Colon (tissue), 2 donors: ENCODE measurements at regions not wholly inside any gene's neighbourhood (a gene's known extent, or its start where the extent isn't known, plus 50 kb on each side); places are given as distances from the start of the nearest gene placed in this dataset.
"Not testable (repeated sequence)": the region's sequence is repeated elsewhere in the genome, so short reads cannot be mapped to it uniquely, and the experiment has no call there.

Experiments
- FAIRE-seq: peaks from 2 replicates; lab custom pipeline; 2012; peaks lifted over from hg19 to GRCh38; lab: Jason Lieb, UNC
- donor health status: control.
- donor health status: control.

- no peak for FAIRE-seq
Observed at GRCh38 chr13:79870766-79871165, 389.8 kb downstream of the NDFIP2 start.

GRCh38 chr13:79870123-79870522, 389.2 kb downstream of the NDFIP2 start:
- no peak for FAIRE-seq

- no peak for FAIRE-seq
Observed at GRCh38 chr13:79869326-79869725, 388.4 kb downstream of the NDFIP2 start.

GRCh38 chr13:79867254-79867653, 386.3 kb downstream of the NDFIP2 start:
- no peak for FAIRE-seq

GRCh38 chr13:79866436-79866835, 385.5 kb downstream of the NDFIP2 start:
- no peak for FAIRE-seq

GRCh38 chr13:79862515-79862914, 381.6 kb downstream of the NDFIP2 start:
- no peak for FAIRE-seq

GRCh38 chr13:79861731-79862130, 380.8 kb downstream of the NDFIP2 start:
- FAIRE-seq: no peak

- no peak for FAIRE-seq
Observed at GRCh38 chr13:79860791-79861190, 379.8 kb downstream of the NDFIP2 start.

- FAIRE-seq: no peak
Observed at GRCh38 chr13:79859756-79860155, 378.8 kb downstream of the NDFIP2 start.

- FAIRE-seq: no peak
Observed at GRCh38 chr13:79853251-79853650, 372.3 kb downstream of the NDFIP2 start.

GRCh38 chr13:79851318-79851717, 370.4 kb downstream of the NDFIP2 start:
- FAIRE-seq: no peak

- FAIRE-seq: no peak
Observed at GRCh38 chr13:79847882-79848592, 367.1 kb downstream of the NDFIP2 start.

- no peak for FAIRE-seq
Observed at GRCh38 chr13:79846386-79846785, 365.4 kb downstream of the NDFIP2 start.

GRCh38 chr13:79837741-79838450, 356.9 kb downstream of the NDFIP2 start:
- no peak for FAIRE-seq

- FAIRE-seq: not testable (repeated sequence)
Observed at GRCh38 chr13:79836121-79836520, 355.2 kb downstream of the NDFIP2 start.

GRCh38 chr13:79834876-79835275, 353.9 kb downstream of the NDFIP2 start:
- no peak for FAIRE-seq

GRCh38 chr13:79833991-79834390, 353.0 kb downstream of the NDFIP2 start:
- no peak for FAIRE-seq

- no peak for FAIRE-seq
Observed at GRCh38 chr13:79831556-79831955, 350.6 kb downstream of the NDFIP2 start.

GRCh38 chr13:79830945-79831344, 350.0 kb downstream of the NDFIP2 start:
- no peak for FAIRE-seq

GRCh38 chr13:79830426-79830825, 349.5 kb downstream of the NDFIP2 start:
- no peak for FAIRE-seq

- no peak for FAIRE-seq
Observed at GRCh38 chr13:79829880-79830279, 348.9 kb downstream of the NDFIP2 start.

- FAIRE-seq: no peak
Observed at GRCh38 chr13:79825959-79826358, 345.0 kb downstream of the NDFIP2 start.

- FAIRE-seq: no peak
Observed at GRCh38 chr13:79815041-79815440, 334.1 kb downstream of the NDFIP2 start.
